GM11168 (cell line): ENCODE measurements at regions not wholly inside any gene's neighbourhood (a gene's known extent, or its start where the extent isn't known, plus 50 kb on each side); places are given as distances from the start of the nearest gene placed in this dataset.

Source experiments
- in situ Hi-C: fragments of 300-500 bp; cut with MboI; formaldehyde crosslinking; loops from one replicate; pipeline ENCODE4 v1.12.0; 2022; ENCODE audit warnings: low sequenced_read_pairs; ENCODE audit not compliant: unreplicated experiment

DNA sequence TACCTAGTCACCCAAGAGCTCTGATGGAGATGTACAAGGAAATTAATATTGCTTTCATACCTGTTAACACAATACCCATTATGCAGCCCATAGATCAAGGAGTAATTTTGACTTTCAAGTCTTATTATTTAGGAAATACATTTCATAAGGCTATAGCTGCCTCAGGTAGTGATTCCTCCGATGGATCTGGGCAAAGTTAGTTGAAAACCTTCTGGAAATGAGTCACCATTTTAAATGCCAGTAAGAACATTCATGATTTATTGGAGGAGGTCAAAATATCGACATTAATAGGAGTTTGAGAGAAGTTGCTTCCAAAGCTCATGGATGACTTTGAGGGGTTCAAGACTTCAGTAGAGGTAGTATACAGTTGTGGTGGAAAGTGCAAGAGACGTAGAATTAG is 931.4 kb upstream of the ACVR2A start:
- in situ Hi-C loops, result no loop called here

DNA sequence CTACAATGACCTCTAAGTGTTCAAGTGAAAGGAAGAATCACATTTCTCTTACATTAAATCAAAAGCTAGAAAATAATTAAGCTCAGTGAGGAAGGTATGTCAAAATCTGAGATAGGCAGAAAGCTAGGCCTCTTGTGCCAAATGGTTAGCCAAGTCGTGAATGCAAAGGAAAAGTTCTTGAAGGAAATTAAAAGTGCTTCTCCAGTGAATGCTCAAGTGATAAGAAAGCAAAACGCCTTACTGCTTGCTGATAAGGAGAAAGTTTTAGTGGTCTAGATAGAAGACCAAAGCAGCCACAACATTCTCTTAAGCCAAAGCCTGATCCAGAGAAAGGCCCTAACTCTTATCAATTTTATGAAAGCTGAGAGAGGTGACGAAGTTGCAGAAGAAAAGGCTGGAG is 932.3 kb upstream of the ACVR2A start:
- in situ Hi-C loops, result no loop called here

DNA sequence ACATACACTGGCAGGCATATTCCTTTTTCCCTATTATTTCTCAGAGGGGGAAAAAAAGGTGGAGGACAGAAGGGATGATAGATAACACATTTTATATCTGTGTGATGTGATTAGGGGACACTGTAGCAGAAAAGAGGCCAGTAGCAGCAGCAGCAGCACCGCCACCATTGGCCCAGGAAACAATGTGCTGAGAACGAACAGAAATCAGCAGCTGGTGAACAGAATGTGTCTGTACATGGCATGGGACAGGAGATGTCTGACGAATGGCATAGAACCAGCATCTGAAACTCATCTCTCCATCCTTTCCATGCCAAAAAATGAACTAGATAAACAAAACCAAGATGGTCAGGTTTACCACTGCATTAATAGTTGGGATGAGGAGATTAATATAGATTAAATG is 936.1 kb upstream of the ACVR2A start:
- in situ Hi-C loops, result no loop called here

DNA sequence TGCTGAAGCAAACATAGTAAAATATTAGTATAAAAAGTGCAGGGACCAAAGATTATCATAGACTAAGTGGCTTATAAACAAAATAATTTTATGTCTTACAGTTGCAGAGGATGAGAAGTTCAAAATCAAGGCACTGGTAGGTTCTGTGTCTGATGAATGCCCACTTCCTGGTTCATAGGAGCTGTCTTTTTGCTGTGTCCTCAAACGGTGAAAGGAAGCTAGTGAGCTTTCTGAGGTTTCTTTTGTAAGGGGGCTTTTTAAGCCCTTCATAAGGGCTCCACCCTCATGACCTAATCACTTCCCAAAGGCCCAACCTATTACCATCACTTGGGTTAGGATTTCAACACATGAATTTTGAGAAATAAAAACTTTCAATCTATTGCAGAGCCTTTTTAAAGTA is 946.7 kb upstream of the ACVR2A start:
- in situ Hi-C loops, result no loop called here

DNA sequence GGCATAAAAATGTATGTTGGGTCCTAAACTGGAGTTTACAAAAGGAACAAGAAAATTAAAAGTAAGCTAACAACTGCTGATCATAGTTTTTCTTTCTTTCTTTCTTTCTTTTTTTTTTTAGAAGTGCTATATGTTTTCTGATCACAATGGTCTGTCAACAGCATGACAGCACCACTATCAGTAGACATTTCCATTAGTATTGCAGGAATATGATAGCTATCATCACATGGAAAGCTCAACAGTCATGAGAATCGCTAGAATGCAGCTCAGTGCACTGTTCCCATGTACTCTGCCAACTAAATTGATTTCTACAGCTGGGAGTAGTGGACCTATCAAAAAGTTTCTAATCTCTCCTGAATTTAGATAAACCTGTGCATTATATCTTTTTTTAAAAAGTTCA is 950.3 kb upstream of the ACVR2A start:
- in situ Hi-C loops, result no loop called here

DNA sequence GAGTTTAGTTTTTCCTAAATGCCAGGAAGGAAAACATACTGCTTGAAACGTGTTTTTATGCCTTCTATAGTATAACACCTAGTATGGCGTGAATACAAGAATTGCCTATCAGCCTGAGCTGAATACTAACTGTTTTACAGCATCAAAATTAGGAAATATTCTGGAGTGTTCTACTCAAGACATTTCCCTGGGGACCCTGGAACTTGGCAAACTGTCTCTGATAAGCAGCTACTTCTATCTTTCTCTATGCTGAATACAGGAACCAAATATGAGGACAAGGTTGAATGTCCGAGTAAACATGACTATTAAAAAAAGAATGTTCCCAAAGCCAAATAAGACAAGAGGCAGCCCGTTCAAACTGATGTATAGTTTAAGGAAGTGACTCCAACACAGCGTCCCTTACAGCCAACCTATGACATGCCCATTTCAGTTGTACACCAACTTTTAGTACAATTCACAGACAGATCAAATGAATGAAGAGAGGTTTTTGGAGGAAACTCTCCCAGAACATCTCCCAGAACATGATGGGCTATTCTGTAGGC is 951.3 kb upstream of the ACVR2A start:
- in situ Hi-C loops, result no loop called here

DNA sequence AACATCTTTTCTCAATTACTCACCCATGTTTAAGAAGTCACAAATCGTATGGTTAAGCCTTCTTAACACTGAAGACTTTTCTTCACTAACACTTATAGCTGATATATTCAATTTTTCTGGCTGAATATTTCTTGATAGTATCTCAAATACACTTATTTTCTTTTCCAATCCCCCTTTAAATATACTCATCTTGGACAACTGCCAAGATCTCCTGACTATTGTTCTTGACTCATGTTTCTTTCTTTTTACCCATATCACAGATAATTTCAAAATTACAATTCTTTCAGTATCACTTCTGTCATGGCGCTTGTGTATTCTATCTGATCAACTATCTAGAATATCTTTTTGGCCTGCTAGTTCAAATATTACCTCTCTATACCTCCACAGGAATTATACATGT is 954.3 kb upstream of the ACVR2A start:
- in situ Hi-C loops, result no loop called here

DNA sequence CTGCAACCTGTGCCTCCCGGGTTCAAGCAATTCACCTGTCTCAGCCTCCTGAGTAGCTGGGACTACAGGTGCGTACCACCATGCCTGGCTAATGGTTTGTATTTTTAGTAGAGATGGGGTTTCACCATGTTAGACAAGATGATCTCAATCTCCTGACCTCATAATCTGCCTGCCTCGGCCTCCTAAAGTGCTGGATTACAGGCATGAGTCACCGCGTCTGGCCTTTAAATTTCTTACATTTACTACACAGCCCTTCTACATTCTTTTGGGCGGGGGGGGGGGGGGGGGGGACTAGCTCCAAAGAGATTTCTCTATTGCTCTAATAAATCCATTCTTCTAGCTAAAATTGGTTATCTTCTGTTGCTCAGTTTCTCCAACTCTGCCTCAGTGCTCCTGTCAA is 964.9 kb upstream of the ACVR2A start:
- in situ Hi-C loops, result no loop called here

DNA sequence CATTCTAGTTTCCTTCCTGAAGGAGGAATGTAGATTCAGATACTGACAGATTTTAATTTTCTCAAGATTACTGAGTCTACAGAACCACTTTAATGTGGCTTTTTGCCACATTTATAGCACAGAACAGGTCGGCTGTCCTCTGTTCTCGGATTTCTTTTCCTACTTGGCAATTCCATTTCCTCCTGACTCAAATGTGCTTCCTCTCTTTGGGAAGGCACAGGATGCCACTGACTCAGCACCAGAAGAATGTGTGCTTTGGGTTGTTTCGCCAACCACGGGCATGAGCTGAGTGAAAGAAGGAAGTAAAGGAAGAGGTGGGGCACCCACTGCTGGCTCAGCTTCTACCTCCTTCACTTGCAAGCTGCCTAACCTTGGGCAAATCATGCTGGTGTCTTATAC is 970.6 kb upstream of the ACVR2A start:
- in situ Hi-C loops, result no loop called here

DNA sequence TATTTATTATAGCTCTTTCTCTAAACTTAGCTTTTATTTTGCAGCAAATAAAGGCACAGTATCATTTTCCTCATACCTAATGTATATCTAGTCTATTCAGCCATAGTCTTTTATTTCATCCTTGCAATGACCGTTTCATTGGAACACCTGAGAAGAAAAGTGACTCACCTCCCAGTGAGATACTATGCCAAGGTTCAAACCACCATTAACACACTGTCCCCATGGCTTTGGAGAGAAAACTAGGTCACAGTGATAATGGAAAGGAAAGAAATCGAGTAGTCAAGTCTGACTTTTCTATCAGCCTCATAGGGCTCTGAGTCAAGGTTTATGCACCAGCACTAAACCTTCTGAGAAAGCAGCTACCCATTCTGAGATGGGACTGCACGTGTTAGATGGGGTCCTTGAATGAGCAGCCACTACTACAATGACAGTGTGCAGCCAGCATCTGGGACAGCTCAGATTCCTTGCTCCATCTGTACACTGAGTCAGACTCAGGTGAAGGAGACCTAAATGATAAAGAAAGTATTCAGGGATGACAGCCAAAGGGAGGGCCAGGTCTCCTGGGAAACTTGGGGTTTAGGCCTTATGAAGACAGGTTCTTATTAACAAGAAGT is 971.1 kb upstream of the ACVR2A start:
- in situ Hi-C loops, result no loop called here

DNA sequence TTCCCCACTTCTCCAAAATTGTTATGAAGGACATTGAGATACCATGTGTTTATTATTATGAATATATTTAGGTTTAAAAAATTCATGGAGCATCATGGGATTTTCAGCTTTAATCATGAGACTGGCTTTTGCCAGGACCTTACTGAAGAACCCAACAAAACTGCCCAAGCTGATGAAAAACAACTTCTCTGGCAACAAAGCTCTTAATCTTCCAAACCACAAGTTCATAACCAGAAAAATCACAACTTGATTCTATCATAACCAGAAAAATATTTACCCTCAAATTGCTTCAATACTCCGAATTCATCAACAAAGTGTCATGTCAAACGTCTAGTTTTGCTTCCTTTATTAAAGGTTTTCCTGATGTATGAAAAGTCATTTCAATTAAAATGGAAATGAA is 971.8 kb upstream of the ACVR2A start:
- in situ Hi-C loops, result no loop called here

DNA sequence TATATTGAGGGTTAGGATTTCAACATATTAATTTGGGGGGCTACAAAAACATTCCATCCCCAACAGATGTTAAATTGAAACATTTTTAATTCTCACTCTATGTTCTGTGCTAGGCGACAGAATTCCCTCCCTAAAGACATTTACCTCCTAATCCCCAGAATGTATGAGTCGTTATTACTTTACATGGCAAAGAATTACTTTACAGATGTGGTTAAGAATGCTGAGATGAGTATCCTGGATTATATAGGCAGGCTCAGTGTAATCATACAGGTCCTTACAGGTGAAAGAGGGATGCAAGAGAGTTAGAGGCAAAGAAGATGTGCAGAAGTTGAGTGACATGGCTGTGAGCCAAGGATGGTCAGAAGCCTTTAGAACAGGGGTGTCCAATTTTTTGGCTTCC is 974.1 kb upstream of the ACVR2A start:
- in situ Hi-C loops, result no loop called here

DNA sequence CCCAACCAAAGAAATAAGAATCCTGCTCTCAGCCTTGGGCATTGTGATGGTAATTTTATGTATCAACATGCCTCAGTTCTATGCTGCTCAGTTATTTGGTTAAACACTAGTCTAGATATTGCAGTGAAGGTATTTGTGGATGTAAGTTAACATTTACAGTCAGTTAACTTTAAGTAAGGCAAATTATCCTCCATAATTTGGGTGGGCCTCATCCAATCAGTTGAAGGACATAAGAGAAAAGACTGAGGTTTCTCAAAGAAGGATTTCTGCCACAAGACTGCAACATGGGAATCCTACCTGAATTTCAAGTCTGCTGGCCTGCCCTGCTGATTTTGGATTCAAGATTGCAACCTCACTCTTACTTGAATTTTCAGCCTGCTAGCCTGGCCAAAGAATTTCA is 975.5 kb upstream of the ACVR2A start:
- in situ Hi-C loops, result no loop called here

DNA sequence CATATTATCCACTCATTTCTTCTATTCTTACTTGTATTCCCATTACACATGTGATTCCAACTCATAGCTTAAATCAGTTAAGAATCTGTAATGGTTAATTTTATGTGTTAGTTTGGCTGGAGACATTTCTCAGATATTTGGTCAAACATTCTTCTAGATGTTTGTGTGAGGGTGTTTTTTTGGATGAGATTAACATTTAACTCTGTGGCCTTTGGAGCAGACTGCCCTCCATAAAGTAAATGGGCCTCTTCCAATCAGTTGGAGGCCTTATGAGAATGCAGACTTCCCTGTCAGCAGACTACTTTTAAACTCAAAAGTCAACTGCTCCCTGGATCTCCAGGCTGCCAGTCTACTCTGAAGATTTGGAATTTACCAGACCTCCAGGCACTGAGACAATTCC is 976.8 kb upstream of the ACVR2A start:
- in situ Hi-C loops, result no loop called here

DNA sequence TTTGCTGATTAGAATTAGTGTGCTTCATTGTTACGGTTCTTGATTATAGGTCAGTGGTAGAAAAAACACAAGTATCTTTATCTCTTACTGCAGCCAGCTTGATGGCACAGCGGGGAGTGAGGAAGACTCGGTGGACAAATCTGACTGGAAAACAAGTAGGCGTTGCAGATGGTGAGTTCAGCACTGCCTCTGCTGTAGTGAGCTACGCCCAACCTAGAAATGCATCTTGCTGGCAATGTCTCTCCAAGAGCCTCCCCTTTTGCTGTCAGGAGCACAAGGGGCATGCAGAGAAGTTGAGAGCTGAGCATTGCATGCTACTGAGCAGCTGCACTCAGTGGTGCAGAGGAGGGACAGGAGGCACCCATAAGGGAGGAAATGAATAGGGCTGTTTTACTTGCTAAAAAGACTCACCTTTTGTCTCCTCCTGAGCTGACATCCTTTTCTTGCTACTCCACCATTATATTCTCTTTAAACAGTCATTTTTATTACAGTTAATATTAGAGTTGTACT is 977.3 kb upstream of the ACVR2A start:
- in situ Hi-C loops, result no loop called here

DNA sequence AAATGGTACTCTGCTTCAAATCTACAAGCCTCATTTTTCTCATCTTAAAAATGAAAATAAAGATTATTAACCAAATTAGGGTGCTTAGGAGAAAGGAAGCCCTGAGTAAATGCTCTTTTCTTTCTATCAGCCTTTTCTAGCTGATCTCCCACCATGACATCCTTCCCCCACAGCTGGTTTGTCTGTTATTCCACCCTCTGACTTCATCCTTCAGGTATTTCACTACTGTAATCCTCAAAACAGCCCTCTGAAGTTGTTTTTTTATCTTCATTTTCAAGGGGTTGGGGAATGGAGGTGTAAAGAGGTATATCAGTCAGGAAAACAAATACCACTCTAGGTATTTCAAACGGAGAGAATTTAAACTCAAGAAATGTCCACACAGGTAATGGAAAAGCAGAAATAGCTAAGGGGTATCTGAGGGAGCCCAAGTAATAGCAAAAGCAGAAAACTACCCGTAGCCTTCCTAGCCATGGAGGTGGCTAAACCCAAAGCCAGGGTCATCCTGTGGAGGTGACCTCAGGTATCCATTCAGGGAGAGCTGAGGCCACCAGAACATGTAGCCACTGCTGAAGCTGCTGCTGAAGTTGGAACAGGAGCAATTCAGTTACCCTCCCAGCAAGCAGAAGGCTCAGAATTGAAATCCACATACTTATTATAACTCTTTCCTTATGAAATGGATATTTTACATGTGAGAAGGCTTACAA is 990.9 kb upstream of the ACVR2A start:
- in situ Hi-C loops, result no loop called here

DNA sequence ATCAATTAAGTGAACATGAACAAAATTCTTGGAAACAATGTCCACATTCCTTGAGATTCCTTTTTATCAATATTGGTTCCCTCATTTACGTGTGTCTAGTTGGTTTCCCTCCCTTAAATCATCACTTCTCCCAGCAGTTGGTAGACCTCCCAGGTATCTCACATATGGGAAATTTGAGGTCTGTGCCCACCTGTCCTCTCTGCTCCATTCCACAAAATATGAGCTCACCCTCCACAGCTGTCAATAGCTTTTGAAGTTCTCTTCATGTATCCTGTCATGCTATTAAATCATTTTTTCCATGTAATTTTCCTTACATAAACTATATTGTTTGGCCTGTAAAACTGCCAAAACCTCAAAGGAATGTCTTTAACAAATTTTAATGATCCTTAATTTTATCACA is 992.2 kb upstream of the ACVR2A start:
- in situ Hi-C loops, result no loop called here

DNA sequence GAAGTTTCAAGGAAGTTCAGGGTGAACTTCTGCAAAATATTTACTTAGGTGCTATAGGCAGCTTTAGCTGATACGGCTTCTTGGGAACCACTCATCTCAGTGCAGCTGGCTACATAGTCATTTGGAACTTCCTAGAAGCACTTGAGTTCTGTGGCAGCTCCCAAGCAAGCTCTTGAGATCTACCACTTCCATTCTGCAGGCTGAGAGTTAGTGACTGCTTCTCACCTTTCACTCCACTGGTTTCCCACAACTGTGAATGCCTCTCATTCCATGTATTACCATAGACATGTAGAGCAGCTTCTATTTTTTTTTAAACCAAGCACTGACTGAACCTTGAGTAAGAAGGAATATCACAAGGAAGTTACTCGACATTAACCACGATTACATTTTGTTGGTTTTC is 994.1 kb upstream of the ACVR2A start:
- in situ Hi-C loops, result no loop called here

DNA sequence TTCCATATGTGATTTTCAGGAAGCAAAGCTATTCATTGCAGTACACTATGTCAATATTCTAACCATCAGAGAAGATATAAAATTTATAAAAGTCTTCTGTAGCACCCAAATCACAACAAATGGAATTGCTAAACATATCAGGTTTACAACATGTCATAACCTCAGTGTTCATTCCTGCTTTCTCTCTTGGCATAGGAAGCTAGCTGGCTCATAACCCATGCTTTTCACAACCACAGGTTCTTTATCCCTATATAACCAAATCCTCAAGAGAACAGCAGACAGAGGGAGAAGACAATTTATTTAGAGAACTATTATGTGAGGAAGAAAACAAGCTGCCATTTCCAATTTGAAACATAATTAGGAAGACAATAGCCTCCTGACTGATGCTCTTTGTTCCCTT is 997.0 kb upstream of the ACVR2A start:
- in situ Hi-C loops, result no loop called here

DNA sequence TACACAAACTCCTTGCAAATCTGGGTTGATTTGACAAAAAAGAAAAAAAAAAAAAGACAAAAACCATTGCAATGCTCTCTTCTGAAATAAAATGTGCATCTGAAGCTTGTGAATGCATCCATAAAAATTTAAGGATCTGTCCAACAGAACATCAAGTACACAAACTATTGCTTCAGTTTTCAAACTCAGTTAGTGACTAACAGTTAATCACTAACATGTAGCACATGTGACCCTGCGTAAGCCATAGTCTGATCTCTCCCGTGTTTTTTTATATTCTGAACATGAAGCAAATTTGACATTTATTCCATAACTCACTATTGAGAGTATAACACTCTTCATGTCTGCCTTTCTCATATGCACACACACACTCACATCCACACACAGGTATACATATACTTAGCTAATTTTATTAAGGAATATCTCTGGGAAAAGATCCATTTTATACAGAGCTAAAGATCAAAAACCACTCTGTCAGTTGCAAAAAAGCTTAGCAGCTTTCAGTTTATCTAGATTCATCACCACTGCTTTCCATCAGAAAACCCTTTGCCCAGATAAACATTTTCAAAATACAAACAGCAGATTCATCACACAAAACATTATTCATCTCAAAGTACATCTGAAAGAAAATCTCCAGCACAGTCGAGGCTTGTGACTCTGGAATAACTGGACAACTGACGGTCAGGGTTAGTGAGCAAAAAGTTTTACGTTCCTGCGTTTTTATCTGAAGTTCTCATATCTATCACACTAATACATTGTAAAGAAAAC is 1000.4 kb upstream of the ACVR2A start:
- in situ Hi-C loops, result no loop called here

DNA sequence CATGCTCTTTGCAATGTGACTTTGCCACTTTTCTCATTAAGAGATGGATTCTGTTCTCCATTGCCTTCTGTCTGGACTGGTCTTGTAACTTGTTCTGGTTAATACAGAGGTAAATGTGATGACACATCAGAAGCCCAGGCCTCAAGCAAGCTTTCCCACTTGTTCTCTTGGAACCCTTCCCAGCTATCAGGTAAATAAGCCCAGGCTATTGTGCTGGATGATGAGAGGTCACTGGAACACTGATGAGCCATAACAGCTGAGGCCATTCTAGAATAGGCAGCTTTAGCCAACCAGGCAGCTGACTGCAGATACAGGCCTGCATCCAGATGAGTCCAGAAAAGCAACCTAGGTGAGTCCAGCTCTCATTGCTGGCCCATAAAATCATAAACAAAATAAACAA is 1007.0 kb upstream of the ACVR2A start:
- in situ Hi-C loops, result no loop called here
